ENCODE measurements at regions not wholly inside any gene's neighbourhood (a gene's known extent, or its start where the extent isn't known, plus 50 kb on each side); places are given as distances from the start of the nearest gene placed in this dataset.

DNA sequence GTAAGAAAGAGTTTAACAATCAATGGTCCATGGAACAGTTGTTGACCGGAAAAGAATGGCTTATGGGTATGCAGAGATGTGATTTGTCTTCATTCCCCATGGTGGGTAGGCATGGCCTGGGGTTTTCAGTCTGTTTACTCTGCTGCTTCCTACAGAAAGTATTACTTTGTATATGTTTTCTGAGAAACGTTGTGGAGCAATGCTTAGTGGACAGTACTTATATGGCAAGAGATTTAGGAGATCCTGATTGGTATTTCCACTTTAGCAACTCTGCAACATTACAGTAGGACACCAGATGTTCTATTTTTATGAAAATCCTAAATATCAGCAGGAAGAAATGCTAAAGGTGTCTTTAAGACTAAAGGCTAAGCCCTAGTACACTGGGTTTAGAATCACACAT is 309.1 kb downstream of the AASDHPPT start (continued):
- TF ChIP-seq ZNF619 (CRISPR knock-in tag; IDR thresholded peaks at IDR 0.05) (no peak), MEIS1 (CRISPR knock-in tag; IDR thresholded peaks at IDR 0.05; ENCODE audit: borderline replicate concordance) (no peak), ZNF530 (CRISPR knock-in tag; IDR thresholded peaks at IDR 0.05; ENCODE audit: low read depth) (no peak), ZNF121 (CRISPR knock-in tag; IDR thresholded peaks at IDR 0.05) (no peak)
- TF ChIP-seq, protein P1, sequence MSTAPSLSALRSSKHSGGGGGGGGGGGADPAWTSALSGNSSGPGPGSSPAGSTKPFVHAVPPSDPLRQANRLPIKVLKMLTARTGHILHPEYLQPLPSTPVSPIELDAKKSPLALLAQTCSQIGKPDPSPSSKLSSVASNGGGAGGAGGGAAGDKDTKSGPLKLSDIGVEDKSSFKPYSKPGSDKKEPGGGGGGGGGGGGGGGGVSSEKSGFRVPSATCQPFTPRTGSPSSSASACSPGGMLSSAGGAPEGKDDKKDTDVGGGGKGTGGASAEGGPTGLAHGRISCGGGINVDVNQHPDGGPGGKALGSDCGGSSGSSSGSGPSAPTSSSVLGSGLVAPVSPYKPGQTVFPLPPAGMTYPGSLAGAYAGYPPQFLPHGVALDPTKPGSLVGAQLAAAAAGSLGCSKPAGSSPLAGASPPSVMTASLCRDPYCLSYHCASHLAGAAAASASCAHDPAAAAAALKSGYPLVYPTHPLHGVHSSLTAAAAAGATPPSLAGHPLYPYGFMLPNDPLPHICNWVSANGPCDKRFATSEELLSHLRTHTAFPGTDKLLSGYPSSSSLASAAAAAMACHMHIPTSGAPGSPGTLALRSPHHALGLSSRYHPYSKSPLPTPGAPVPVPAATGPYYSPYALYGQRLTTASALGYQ (CRISPR knock-in tag; IDR thresholded peaks at IDR 0.05), result no peak

- H3K27me3 ChIP-seq (ENCODE audit: control insufficient read depth in 1 of 2, insufficient read depth in 2 of 2, low read length in 2 of 2), result no peaks in the 10 kb centered on the region
- H4K20me1 ChIP-seq (ENCODE audit: insufficient read depth, low read length), result no peaks in the 10 kb centered on the region
- H3K79me2 ChIP-seq (ENCODE audit: insufficient read depth, low read length), result no peaks in the 10 kb centered on the region
- no peak for ATAC-seq
- no peaks in the 10 kb centered on the region for H3K4me1 ChIP-seq (ENCODE audit: insufficient read depth, low read length)
- ChIA-PET CTCF (ENCODE audit: low intra/inter-chr PET ratio, low total read pairs) (no interaction called here), POLR2A (no interaction called here)
- H3K27ac ChIP-seq (ENCODE audit: extremely low read length, insufficient read depth, low read length), result no peak overlapping the region
- H3K4me2 ChIP-seq (ENCODE audit: low read depth, low read length), result no peak overlapping the region
- no peak overlapping the region for H3K9ac ChIP-seq (ENCODE audit: insufficient read depth, low read depth, low read length)
- intact Hi-C loops (cut with micrococcal nuclease; ENCODE audit: unreplicated experiment) (no loop called here), in situ Hi-C loops (cut with HindIII; ENCODE audit: extremely low pct_ligation_motif_present, low pct_unique_long_range_greater_than_20kb) (no loop called here)
- TF ChIP-seq, protein P2, sequence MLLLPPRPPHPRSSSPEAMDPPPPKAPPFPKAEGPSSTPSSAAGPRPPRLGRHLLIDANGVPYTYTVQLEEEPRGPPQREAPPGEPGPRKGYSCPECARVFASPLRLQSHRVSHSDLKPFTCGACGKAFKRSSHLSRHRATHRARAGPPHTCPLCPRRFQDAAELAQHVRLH (CRISPR knock-in tag; IDR thresholded peaks at IDR 0.05; ENCODE audit: borderline replicate concordance, low read depth), result no peak
- TF ChIP-seq, protein P3, sequence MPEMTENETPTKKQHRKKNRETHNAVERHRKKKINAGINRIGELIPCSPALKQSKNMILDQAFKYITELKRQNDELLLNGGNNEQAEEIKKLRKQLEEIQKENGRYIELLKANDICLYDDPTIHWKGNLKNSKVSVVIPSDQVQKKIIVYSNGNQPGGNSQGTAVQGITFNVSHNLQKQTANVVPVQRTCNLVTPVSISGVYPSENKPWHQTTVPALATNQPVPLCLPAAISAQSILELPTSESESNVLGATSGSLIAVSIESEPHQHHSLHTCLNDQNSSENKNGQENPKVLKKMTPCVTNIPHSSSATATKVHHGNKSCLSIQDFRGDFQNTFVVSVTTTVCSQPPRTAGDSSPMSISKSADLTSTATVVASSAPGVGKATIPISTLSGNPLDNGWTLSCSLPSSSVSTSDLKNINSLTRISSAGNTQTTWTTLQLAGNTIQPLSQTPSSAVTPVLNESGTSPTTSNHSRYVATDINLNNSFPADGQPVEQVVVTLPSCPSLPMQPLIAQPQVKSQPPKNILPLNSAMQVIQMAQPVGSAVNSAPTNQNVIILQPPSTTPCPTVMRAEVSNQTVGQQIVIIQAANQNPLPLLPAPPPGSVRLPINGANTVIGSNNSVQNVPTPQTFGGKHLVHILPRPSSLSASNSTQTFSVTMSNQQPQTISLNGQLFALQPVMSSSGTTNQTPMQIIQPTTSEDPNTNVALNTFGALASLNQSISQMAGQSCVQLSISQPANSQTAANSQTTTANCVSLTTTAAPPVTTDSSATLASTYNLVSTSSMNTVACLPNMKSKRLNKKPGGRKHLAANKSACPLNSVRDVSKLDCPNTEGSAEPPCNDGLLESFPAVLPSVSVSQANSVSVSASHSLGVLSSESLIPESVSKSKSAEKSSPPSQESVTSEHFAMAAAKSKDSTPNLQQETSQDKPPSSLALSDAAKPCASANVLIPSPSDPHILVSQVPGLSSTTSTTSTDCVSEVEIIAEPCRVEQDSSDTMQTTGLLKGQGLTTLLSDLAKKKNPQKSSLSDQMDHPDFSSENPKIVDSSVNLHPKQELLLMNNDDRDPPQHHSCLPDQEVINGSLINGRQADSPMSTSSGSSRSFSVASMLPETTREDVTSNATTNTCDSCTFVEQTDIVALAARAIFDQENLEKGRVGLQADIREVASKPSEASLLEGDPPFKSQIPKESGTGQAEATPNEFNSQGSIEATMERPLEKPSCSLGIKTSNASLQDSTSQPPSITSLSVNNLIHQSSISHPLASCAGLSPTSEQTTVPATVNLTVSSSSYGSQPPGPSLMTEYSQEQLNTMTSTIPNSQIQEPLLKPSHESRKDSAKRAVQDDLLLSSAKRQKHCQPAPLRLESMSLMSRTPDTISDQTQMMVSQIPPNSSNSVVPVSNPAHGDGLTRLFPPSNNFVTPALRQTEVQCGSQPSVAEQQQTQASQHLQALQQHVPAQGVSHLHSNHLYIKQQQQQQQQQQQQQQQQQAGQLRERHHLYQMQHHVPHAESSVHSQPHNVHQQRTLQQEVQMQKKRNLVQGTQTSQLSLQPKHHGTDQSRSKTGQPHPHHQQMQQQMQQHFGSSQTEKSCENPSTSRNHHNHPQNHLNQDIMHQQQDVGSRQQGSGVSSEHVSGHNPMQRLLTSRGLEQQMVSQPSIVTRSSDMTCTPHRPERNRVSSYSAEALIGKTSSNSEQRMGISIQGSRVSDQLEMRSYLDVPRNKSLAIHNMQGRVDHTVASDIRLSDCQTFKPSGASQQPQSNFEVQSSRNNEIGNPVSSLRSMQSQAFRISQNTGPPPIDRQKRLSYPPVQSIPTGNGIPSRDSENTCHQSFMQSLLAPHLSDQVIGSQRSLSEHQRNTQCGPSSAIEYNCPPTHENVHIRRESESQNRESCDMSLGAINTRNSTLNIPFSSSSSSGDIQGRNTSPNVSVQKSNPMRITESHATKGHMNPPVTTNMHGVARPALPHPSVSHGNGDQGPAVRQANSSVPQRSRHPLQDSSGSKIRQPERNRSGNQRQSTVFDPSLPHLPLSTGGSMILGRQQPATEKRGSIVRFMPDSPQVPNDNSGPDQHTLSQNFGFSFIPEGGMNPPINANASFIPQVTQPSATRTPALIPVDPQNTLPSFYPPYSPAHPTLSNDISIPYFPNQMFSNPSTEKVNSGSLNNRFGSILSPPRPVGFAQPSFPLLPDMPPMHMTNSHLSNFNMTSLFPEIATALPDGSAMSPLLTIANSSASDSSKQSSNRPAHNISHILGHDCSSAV (CRISPR knock-in tag; IDR thresholded peaks at IDR 0.05; ENCODE audit: borderline replicate concordance), result no peak
- no peak for TF ChIP-seq CERS6 (CRISPR knock-in tag; IDR thresholded peaks at IDR 0.05)
- TF ChIP-seq ZNF850 (CRISPR knock-in tag; conservative IDR thresholded peaks at IDR 0.05), result no peak
- H3K36me3 ChIP-seq (replicated peaks in 1 of 2; ENCODE audit: control insufficient read depth in 1 of 2, insufficient read depth in 2 of 2, low read length in 2 of 2), result no peaks in the 10 kb centered on the region
- FAIRE-seq, result no peak
- BruUV-seq (replicated peaks), result no TSS peak
- H3K4me3 ChIP-seq (replicated peaks in 1 of 3; ENCODE audit: insufficient read depth in 1 of 3, low read depth in 2 of 3, low read length in 3 of 3), result no peak overlapping the region
- H3K9me3 ChIP-seq (ENCODE audit: low read length), result peaks cover 45% of the 10 kb centered on the region
- DNase-seq (ENCODE audit: low spot score), result no peak
- no peak overlapping the region for H2AFZ ChIP-seq (ENCODE audit: low read length)
Observed at GRCh38 chr11:106389101-106389500, 311.6 kb downstream of the AASDHPPT start.
